GM19328 (cell line): ENCODE measurements at regions not wholly inside any gene's neighbourhood (a gene's known extent, or its start where the extent isn't known, plus 50 kb on each side); places are given as distances from the start of the nearest gene placed in this dataset.

ENCODE experiments used
- ATAC-seq: cut with Tn5 transposase; IDR thresholded peaks from one replicate; pipeline ENCODE4 v1.9.1; 2021; ENCODE audit warnings: mild to moderate bottlenecking, moderate library complexity; ENCODE audit not compliant: unreplicated experiment

GRCh38 chr10:110432814-110433565, 64.7 kb upstream of the DUSP5 start:
- ATAC-seq = no peak

GRCh38 chr10:110433740-110434139, 64.0 kb upstream of the DUSP5 start:
- ATAC-seq = no peak

- no peak for ATAC-seq
Observed at GRCh38 chr10:110434489-110435096, 63.1 kb upstream of the DUSP5 start.

- ATAC-seq = no peak
Observed at GRCh38 chr10:110436554-110437350, 61.0 kb upstream of the DUSP5 start.

- no peak for ATAC-seq
Observed at GRCh38 chr10:110437351-110437605, 60.4 kb upstream of the DUSP5 start.

GRCh38 chr10:110437761-110438341, 59.9 kb upstream of the DUSP5 start:
- no peak for ATAC-seq

- ATAC-seq = no peak
Observed at GRCh38 chr10:110442746-110443145, 55.0 kb upstream of the DUSP5 start.

- no peak for ATAC-seq
Observed at GRCh38 chr10:110443239-110444003, 54.3 kb upstream of the DUSP5 start.

GRCh38 chr10:110444004-110444337, 53.7 kb upstream of the DUSP5 start:
- no peak for ATAC-seq

- ATAC-seq = no peak
Observed at GRCh38 chr10:110445871-110446270, 51.8 kb upstream of the DUSP5 start.

GRCh38 chr10:110446277-110446676, 51.4 kb upstream of the DUSP5 start:
- ATAC-seq = no peak

- ATAC-seq = no peak
Observed at GRCh38 chr10:110446954-110447608, 50.6 kb upstream of the DUSP5 start.

- ATAC-seq = no peak
Observed at GRCh38 chr10:110447886-110448285, 49.8 kb upstream of the DUSP5 start.
